Astrocyte (in vitro differentiated cells and primary cell): ENCODE measurements at regions not wholly inside any gene's neighbourhood (a gene's known extent, or its start where the extent isn't known, plus 50 kb on each side); places are given as distances from the start of the nearest gene placed in this dataset.

ENCODE experiments used
- EZH2 ChIP-seq: IDR thresholded peaks from 2 replicates; pipeline ENCODE4 v1.6.1; 2012; ENCODE audit warnings: mild to moderate bottlenecking, low read length, inconsistent platforms; ENCODE audit not compliant: insufficient read depth
- TF ChIP-seq, protein P1 (sequence below): IDR thresholded peaks from 2 replicates; pipeline ENCODE4 v1.5.1; 2011; ENCODE audit warnings: low read depth, mild to moderate bottlenecking, inconsistent platforms, low read length, moderate library complexity; ENCODE audit not compliant: insufficient read depth

GRCh38 chr12:19584732-19585131, 145.4 kb downstream of the AEBP2 start:
- TF ChIP-seq, protein P1, sequence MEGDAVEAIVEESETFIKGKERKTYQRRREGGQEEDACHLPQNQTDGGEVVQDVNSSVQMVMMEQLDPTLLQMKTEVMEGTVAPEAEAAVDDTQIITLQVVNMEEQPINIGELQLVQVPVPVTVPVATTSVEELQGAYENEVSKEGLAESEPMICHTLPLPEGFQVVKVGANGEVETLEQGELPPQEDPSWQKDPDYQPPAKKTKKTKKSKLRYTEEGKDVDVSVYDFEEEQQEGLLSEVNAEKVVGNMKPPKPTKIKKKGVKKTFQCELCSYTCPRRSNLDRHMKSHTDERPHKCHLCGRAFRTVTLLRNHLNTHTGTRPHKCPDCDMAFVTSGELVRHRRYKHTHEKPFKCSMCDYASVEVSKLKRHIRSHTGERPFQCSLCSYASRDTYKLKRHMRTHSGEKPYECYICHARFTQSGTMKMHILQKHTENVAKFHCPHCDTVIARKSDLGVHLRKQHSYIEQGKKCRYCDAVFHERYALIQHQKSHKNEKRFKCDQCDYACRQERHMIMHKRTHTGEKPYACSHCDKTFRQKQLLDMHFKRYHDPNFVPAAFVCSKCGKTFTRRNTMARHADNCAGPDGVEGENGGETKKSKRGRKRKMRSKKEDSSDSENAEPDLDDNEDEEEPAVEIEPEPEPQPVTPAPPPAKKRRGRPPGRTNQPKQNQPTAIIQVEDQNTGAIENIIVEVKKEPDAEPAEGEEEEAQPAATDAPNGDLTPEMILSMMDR, result no peak
- no peak for TF ChIP-seq EZH2
